Brain microvascular endothelial cell (primary cell): ENCODE measurements at regions not wholly inside any gene's neighbourhood (a gene's known extent, or its start where the extent isn't known, plus 50 kb on each side); places are given as distances from the start of the nearest gene placed in this dataset.

Experiments used
- DNase-seq: peaks from one replicate; pipeline ENCODE4 v3.0.0-alpha.2; 2020
- H3K27ac ChIP-seq: fragments of 250-450 bp; sonication (Bioruptor Pico); 2 replicates; pipeline ENCODE4 v1.5.1; 2020; ENCODE audit warnings: mild to moderate bottlenecking, moderate library complexity
- H3K27me3 ChIP-seq: fragments of 250-450 bp; sonication (Bioruptor Pico); replicated peaks from 2 replicates; pipeline ENCODE4 v1.5.1; 2020; ENCODE audit warnings: mild to moderate bottlenecking
- H3K36me3 ChIP-seq: fragments of 250-450 bp; sonication (Bioruptor Pico); replicated peaks from 2 replicates; pipeline ENCODE4 v1.5.1; 2020; ENCODE audit warnings: mild to moderate bottlenecking
- H3K4me3 ChIP-seq: 2 replicates; pipeline ENCODE4 v1.5.1; 2011; ENCODE audit warnings: low read depth, mild to moderate bottlenecking, control low read depth, low read length, moderate library complexity
- CTCF ChIP-seq: IDR thresholded peaks from 2 replicates; pipeline ENCODE4 v1.5.1; 2011; ENCODE audit warnings: low read depth, mild to moderate bottlenecking, moderate library complexity, low read length, control low read depth, inconsistent platforms; ENCODE audit errors: missing control alignments
- in situ Hi-C: cut with HindIII; loops from 2 replicates; pipeline ENCODE4 v1.10.0; 2017; ENCODE audit warnings: low sequenced_read_pairs, low pct_ligation_motif_present

- no peak for DNase-seq
- in situ Hi-C loops = no loop called here
- Histone ChIP-seq H3K36me3 (no peaks in the 10 kb centered on the region), H3K27me3 (peaks cover 2% of the 10 kb centered on the region), H3K27ac (no peak overlapping the region), H3K4me3 (no peak overlapping the region)
- no peak for TF ChIP-seq CTCF
Measured at GRCh38 chr7:28885771-28886170, 72.4 kb downstream of the TRIL start.

GRCh38 chr7:28882869-28883470 is 75.2 kb downstream of the TRIL start:
- H3K27ac ChIP-seq = no peak overlapping the region
- in situ Hi-C loops = no loop called here
- H3K4me3 ChIP-seq = no peak overlapping the region
- DNase-seq = no peak
- peaks cover 2% of the 10 kb centered on the region for H3K27me3 ChIP-seq
- H3K36me3 ChIP-seq = no peaks in the 10 kb centered on the region
- no peak for TF ChIP-seq CTCF

- TF ChIP-seq CTCF = peak; percentile 40
- H3K27ac ChIP-seq = no peak overlapping the region
Measured at GRCh38 chr7:28879105-28879504, 79.0 kb downstream of the TRIL start.

GRCh38 chr7:28878481-28878880 is 79.6 kb downstream of the TRIL start:
- H3K4me3 ChIP-seq = no peak overlapping the region
- H3K36me3 ChIP-seq = no peaks in the 10 kb centered on the region
- H3K27me3 ChIP-seq = no peaks in the 10 kb centered on the region
- in situ Hi-C loops = no loop called here
- no peak for DNase-seq
- no peak for TF ChIP-seq CTCF
- no peak overlapping the region for H3K27ac ChIP-seq

More at GRCh38 chr7:28879105-28879504, 79.0 kb downstream of the TRIL start:
- in situ Hi-C loops = no loop called here
- Histone ChIP-seq H3K4me3 (no peak overlapping the region), H3K36me3 (no peaks in the 10 kb centered on the region), H3K27me3 (peaks cover 2% of the 10 kb centered on the region)
- no peak for DNase-seq
